MM.1S (cell line): ENCODE measurements at regions not wholly inside any gene's neighbourhood (a gene's known extent, or its start where the extent isn't known, plus 50 kb on each side); places are given as distances from the start of the nearest gene placed in this dataset.

Source experiments
- DNase-seq: peaks from one replicate; pipeline ENCODE4 v3.0.0-alpha.2; 2015
- H2AFZ ChIP-seq: fragments of 300-600 bp; sonication (generic); 2 replicates; pipeline ENCODE4 v1.6.0; 2016; ENCODE audit warnings: antibody characterized with exemption, low read length
- H3F3A ChIP-seq: fragments of 300-600 bp; sonication (generic); 2 replicates; pipeline ENCODE4 v1.6.1; 2016; ENCODE audit warnings: mild to moderate bottlenecking, antibody characterized with exemption, low read length, moderate library complexity, mixed read lengths; ENCODE audit not compliant: insufficient read depth
- H3K27ac ChIP-seq: fragments of 300-600 bp; sonication (generic); 2 replicates; pipeline ENCODE4 v1.5.1; 2016; ENCODE audit warnings: mild to moderate bottlenecking, low read length
- H3K27me3 ChIP-seq: fragments of 300-600 bp; sonication (generic); replicated peaks from 2 replicates; pipeline ENCODE4 v1.6.0; 2016; ENCODE audit warnings: low read length; ENCODE audit not compliant: insufficient read depth
- H3K36me3 ChIP-seq: fragments of 300-600 bp; sonication (generic); replicated peaks from 2 replicates; pipeline ENCODE4 v1.6.1; 2016; ENCODE audit warnings: mild to moderate bottlenecking, low read length, mixed read lengths; ENCODE audit not compliant: insufficient read depth
- H3K4me1 ChIP-seq: fragments of 300-600 bp; sonication (generic); 2 replicates; pipeline ENCODE4 v1.6.1; 2016; ENCODE audit warnings: low read length, mixed read lengths
- H3K4me2 ChIP-seq: fragments of 300-600 bp; sonication (generic); 2 replicates; pipeline ENCODE4 v1.6.0; 2016; ENCODE audit warnings: low read depth, low read length
- H3K4me3 ChIP-seq: fragments of 300-600 bp; sonication (generic); 2 replicates; pipeline ENCODE4 v1.5.1; 2016; ENCODE audit warnings: low read length, mixed read lengths
- H3K79me2 ChIP-seq: fragments of 300-600 bp; sonication (generic); 2 replicates; pipeline ENCODE4 v1.6.1; 2016; ENCODE audit warnings: mixed run types, low read length, mixed read lengths
- H3K9ac ChIP-seq: fragments of 300-600 bp; sonication (generic); 2 replicates; pipeline ENCODE4 v1.6.1; 2016; ENCODE audit warnings: low read length, mixed read lengths
- H3K9me2 ChIP-seq: fragments of 300-600 bp; sonication (generic); replicated peaks from 2 replicates; pipeline ENCODE4 v1.6.1; 2016; ENCODE audit warnings: mild to moderate bottlenecking, low read length, mixed read lengths; ENCODE audit not compliant: insufficient read depth
- H3K9me3 ChIP-seq: fragments of 300-600 bp; sonication (generic); replicated peaks from 2 replicates; pipeline ENCODE4 v1.6.1; 2016; ENCODE audit warnings: mild to moderate bottlenecking, low read length, mixed read lengths; ENCODE audit not compliant: insufficient read depth
- H4K20me1 ChIP-seq: fragments of 300-600 bp; sonication (generic); 2 replicates; pipeline ENCODE4 v1.6.1; 2016; ENCODE audit warnings: mild to moderate bottlenecking, low read length, moderate library complexity, mixed read lengths; ENCODE audit not compliant: insufficient read depth
- CTCF ChIP-seq: fragments of 300-600 bp; sonication (generic); IDR thresholded peaks from 2 replicates; pipeline ENCODE4 v1.5.1; 2016; ENCODE audit warnings: antibody characterized with exemption, low read length, mixed read lengths
- EZH2 ChIP-seq: fragments of 300-600 bp; sonication (generic); optimal IDR thresholded peaks from 2 replicates; pipeline ENCODE3; 2017; ENCODE audit warnings: low read depth, mild to moderate bottlenecking, antibody characterized with exemption, low read length, mixed read lengths
- EZH2phosphoT487 ChIP-seq: fragments of 300-600 bp; sonication (generic); IDR thresholded peaks from 2 replicates; pipeline ENCODE4 v1.6.1; 2018; ENCODE audit warnings: antibody characterized with exemption, low read length

GRCh38 chr12:131613678-131614077, 97.2 kb upstream of the SFSWAP start:
- H3K4me1 ChIP-seq: peaks cover 5% of the 10 kb centered on the region
- H3F3A ChIP-seq: no peaks in the 10 kb centered on the region
- no peak for TF ChIP-seq CTCF
- TF ChIP-seq EZH2: no peak
- TF ChIP-seq EZH2phosphoT487: no peak
- peaks cover 15% of the 10 kb centered on the region for H3K27me3 ChIP-seq
- no peaks in the 10 kb centered on the region for H4K20me1 ChIP-seq
- no peak overlapping the region for H3K9ac ChIP-seq
- no peaks in the 10 kb centered on the region for H3K36me3 ChIP-seq
- H3K9me3 ChIP-seq: no peaks in the 10 kb centered on the region
- no peak for DNase-seq
- H3K4me3 ChIP-seq: no peak overlapping the region
- H3K9me2 ChIP-seq: no peaks in the 10 kb centered on the region
- no peak overlapping the region for H2AFZ ChIP-seq
- H3K4me2 ChIP-seq: peak overlapping the region; percentile 34; the same call in 1 of the 2 replicates
- H3K79me2 ChIP-seq: no peaks in the 10 kb centered on the region
- peak overlapping the region; percentile 25; the same call in 1 of the 2 replicates for H3K27ac ChIP-seq

GRCh38 chr12:131615326-131616042, 95.4 kb upstream of the SFSWAP start:
- no peaks in the 10 kb centered on the region for H4K20me1 ChIP-seq
- peaks cover 5% of the 10 kb centered on the region for H3K4me1 ChIP-seq
- H3K27ac ChIP-seq: no peak overlapping the region
- H3K79me2 ChIP-seq: no peaks in the 10 kb centered on the region
- TF ChIP-seq EZH2phosphoT487: no peak
- H3K9ac ChIP-seq: no peak overlapping the region
- no peaks in the 10 kb centered on the region for H3K36me3 ChIP-seq
- no peaks in the 10 kb centered on the region for H3K9me3 ChIP-seq
- H3K4me2 ChIP-seq: no peak overlapping the region
- no peak overlapping the region for H3K4me3 ChIP-seq
- peaks cover 24% of the 10 kb centered on the region for H3K27me3 ChIP-seq
- no peak for DNase-seq
- H3K9me2 ChIP-seq: no peaks in the 10 kb centered on the region
- no peak overlapping the region for H2AFZ ChIP-seq
- no peaks in the 10 kb centered on the region for H3F3A ChIP-seq

GRCh38 chr12:131616043-131616700, 94.7 kb upstream of the SFSWAP start:
- no peak for DNase-seq
- Histone ChIP-seq H3K4me2 (no peak overlapping the region), H3K9me2 (no peaks in the 10 kb centered on the region), H3K4me1 (peaks cover 5% of the 10 kb centered on the region), H2AFZ (no peak overlapping the region), H3K4me3 (no peak overlapping the region), H3K9ac (no peak overlapping the region), H3F3A (no peaks in the 10 kb centered on the region), H3K27me3 (peaks cover 25% of the 10 kb centered on the region), H3K27ac (no peak overlapping the region), H4K20me1 (no peaks in the 10 kb centered on the region), H3K9me3 (no peaks in the 10 kb centered on the region), H3K79me2 (no peaks in the 10 kb centered on the region), H3K36me3 (no peaks in the 10 kb centered on the region)
- TF ChIP-seq EZH2phosphoT487: no peak
- no peak for TF ChIP-seq EZH2
- no peak for TF ChIP-seq CTCF

- Histone ChIP-seq H3K27me3 (peaks cover 25% of the 10 kb centered on the region), H3K4me2 (no peak overlapping the region), H3K9me3 (no peaks in the 10 kb centered on the region), H3K9ac (no peak overlapping the region), H3K4me1 (peaks cover 5% of the 10 kb centered on the region), H3K27ac (no peak overlapping the region), H3K79me2 (no peaks in the 10 kb centered on the region), H3F3A (no peaks in the 10 kb centered on the region), H2AFZ (no peak overlapping the region), H3K4me3 (no peak overlapping the region), H4K20me1 (no peaks in the 10 kb centered on the region), H3K9me2 (no peaks in the 10 kb centered on the region), H3K36me3 (no peaks in the 10 kb centered on the region)
- DNase-seq: no peak
- TF ChIP-seq EZH2: no peak
- TF ChIP-seq EZH2phosphoT487: no peak
- no peak for TF ChIP-seq CTCF
Measured at GRCh38 chr12:131616738-131617137, 94.2 kb upstream of the SFSWAP start.
